ENCODE measurements at regions not wholly inside any gene's neighbourhood (a gene's known extent, or its start where the extent isn't known, plus 50 kb on each side); places are given as distances from the start of the nearest gene placed in this dataset.
"Not testable (repeated sequence)": the region's sequence is repeated elsewhere in the genome, so short reads cannot be mapped to it uniquely, and the experiment has no call there.

DNA sequence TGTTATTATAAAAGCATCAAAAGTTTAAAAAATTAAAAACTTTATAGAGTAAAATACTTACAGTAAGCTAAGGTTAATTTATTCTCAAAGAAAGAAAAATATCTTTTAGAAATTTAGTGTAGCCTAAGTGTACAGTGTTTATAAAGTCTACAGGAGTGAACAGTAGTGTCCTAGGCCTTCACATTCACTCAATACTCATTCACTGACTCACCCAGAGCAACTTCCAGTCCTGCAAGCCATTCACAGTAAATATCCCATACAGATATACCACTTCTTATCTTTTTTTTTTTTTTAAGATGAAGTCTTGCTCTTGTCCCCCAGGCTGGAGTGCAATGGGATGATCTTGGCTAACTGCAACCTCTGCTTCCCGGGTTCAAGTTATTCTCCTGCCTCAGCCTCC lies 73.1 kb upstream of the FST start:
- no peak for DNase-seq (ENCODE audit: low read depth, low spot score)

DNA sequence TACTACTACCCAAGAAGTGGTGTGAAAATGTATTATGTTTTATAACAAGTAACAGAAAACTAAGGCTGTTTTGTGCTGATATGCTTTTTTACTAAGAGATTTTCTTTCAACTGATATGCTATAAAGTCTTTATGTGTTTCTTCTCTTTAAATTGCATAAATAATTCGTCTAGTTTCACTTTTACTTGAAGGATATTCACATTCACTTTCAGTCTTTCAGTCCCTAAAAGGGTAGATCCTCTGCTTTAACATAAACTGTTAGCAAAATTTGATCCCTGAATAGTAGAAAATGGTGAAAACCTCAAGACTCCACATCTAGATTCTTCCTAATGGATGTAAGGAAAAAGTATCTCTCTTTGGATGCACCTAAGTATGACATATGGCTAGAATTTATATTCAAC lies 69.0 kb upstream of the FST start:
- no peak for DNase-seq (ENCODE audit: low read depth, low spot score)

DNA sequence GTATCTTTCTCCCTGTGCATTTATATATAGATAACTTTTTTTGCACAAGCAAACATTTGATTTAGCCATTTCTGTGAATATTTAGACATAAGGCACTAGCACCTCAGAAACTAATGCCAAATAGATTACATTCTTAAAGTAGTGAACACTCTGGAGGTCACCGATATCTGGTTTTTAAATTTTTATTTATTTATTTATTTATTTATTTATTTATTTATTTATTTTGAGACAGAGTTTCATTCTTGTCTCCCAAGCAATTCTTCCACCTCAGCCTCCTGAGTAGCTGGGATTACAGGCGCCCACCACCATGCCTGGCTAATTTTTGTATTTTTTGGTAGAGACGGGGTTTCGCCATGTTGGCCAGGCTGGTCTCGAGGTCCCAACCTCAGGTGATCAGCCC lies 67.9 kb upstream of the FST start:
- DNase-seq (ENCODE audit: low read depth, low spot score) = not testable (repeated sequence)

DNA sequence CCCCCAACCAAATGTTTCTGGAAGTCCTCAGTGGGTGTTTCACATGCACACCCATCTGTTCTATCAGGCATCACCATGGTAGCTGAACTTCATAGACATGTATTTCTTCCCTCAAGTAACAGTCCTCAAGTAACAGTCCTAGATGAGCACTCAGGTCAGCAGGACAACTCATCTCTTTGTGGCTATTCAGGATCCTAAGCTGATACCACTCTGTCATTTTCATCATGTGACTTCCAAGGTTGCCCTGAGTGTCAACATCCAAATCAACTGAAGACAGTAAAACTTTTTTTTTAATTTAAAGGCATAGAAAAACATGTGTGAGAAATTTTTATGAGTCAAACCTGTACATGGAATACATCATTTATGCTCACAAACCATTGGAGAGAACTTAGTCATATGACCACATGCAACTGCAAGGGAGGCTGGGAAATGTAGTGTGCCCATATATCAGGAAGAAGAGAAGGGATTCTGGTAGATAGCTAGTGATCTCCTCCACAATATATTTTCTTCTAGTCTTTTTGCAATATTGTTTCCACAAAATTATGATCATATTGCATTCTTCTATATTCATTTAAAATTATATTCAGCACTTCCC lies 64.2 kb upstream of the FST start:
- no peak for DNase-seq (ENCODE audit: low read depth, low spot score)

DNA sequence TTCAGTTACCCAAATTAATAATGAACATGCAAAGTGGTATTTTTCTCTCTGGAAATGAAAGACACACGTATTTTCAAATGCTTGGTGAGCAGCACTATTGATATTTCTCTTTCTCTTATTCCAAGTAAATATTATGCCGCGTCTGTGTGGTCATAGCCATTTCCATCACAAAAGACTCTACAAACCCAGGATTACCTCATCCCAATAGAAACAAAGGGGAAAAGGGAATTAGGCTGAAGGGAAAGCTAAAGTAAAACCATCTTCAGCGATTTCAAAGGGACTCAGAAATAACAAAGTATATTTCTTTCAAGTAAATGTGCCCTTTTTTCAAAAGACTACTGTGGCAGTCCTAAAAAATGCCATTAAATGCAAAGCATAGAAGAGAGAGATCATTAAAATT lies 62.0 kb upstream of the FST start:
- DNase-seq (ENCODE audit: low read depth, low spot score) = no peak

DNA sequence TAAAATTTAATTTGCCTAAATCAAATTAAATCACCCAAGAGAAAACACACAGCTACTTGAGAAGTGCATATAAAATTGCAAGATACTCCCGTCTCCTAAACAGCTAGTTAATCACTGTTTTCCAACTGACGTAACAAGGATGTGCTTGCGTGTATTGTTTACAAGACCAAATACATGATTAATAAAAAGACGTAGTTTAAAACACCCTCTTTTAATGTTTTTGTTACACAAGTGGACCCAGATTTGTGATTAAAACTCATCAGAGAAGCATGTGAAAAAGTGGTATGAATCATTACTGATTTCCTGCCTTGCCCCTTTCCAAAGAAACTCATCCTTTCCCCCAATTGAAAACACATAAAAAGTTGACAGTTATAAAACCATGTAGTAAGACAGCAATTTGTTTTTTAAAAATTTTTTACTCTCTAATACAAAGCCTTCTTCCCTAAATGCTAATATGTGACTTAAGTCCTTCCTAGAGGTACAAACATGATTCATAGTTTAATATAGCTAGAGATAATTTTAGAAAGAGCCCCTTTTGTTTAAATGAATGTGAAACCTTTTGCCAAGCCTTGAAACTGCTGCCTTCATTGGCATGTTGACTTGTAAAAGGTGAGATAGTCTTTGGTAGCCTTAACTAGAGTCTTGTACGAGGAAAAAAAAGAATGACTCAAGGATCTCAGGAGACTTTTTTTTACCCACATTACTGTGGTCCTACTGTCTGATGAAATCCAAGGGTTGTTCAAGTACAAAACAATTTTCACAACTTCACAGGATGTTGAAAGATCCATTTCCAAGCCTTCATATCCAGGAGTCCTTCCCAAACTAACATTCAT lies 61.4 kb upstream of the FST start:
- DNase-seq (ENCODE audit: low read depth, low spot score) = peak; percentile 79

DNA sequence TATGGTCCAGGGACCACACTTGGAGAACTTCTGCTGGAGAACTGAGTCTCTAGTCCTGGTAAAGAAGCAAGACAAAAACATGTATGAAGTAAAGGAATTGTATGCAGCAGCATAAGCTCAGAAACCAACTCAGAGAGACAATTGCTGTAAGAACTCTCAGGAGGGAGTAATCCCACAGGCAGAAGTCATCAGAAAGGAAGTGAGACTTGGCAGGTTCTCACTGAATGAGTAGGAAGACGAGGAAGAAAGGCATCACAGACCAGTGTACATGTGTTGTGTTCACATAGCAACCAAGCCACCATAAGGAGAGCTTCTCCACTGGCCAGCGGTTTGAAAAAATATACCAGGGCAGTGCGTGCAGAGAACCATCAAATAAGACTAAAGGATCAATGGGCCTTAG lies 57.9 kb upstream of the FST start:
- peak; percentile 60 for DNase-seq (ENCODE audit: low read depth, low spot score)

DNA sequence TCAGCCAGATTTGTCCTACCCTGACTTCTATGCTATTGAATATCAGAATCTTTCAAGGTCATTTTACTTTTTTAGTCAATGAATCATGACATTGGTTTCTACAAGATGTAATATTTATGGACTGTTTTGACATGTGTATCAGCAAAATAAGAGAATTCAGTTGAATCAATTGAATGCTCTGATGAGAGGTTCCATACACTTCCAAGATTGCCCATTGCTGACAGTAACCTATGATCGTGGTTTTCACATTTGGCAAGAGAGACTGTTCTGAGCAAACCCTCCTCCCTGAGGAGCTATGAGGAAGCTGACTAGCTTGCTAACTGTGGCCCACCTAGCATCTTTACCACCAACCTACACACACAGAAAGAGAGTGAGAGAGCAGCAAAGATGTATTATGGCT lies 56.7 kb upstream of the FST start:
- no peak for DNase-seq (ENCODE audit: low read depth, low spot score)

DNA sequence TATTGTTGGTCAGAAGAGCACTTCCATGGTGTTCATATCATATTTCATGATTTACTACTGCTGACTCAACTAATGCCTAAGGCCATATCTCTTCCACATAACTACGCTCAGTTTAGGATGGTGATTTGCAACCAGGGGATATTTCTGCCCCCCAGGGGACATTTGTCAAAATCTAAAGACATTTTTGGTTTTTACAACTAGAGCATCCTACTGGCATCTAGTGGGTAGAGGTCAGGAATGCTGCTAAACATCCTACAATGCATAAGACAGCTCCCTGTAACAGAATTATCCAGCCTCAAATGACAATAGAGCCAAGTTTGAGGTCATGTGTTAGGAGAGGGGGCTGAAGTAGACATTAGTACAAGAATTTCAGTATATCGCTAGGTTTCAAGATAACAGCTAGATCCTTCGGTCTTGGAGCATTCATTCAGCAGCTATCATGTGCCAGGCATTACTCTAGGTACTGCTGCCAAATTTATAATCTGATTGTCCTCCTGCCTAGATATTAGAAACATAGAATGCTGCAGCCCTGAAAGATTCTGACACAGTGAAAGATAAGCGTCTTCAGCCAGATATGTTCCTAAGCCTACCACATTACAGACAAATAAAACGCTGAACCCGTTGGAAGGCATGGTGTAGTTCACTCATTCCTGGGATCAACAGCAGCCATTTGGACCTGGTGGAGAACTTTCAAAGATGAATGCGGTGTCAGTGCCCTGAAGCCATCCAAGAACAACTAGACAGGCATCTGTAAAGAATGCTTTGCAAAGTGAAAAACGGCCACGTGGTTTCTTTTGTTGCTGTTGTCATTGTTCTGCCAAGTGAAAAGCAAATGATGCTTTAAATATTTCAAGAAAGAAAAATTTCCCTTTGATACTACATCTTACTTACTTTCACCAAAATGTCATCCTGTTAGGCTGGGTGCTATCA lies 55.5 kb upstream of the FST start:
- no peak for DNase-seq (ENCODE audit: low read depth, low spot score)

DNA sequence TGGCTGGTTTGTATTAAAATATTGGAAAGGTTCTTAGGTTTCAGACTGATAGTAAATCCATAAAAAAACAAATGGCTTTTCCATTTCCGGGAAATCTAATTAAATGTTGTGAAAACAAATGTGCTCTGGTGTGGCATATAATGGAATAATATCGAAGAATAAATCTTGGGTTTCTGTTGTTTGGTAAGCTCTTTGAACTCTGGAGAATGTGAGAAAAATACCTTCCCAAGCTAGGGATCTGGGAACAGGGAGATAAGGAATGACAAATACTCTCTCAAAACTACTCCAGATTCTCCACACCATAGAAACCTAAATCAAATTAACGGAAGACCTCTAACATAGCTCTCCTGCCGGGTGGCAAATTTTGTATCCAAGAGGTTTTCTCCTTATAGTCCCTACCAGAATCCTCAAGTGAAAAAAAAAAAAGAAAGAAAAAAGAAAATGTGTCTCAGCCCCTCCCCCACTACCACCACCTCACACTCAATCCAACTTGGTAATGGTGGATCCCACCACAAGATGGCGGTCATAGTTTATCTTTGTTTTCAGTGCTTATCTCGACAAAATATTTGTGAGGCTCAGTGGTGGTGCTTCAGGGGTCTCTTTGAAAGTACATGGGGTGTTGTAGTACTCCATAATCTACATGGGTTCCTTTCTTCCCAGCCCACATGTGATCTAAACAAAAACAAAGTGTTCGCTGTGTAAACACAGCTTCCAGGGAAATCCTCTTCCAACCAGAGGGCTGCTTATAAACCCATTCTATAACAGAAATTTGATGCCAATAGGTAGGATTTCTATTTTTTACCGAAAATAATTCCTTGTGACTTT lies 54.5 kb upstream of the FST start:
- no peak for DNase-seq (ENCODE audit: low read depth, low spot score)

DNA sequence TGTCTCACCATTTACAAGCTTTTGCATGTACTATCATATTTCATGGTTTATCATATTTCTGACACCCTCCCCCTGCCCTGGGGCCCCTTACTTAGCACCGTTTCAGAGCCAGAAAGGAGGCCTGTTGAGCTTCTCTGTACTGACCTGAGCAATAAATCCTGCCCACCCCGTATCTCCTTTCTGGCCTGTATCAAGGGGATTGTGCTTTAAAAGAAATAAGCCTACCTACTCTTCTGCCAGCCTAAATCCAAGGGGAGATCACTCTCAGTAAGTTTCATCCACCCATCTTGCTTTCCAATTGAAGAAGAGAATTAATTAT lies 54.0 kb upstream of the FST start:
- DNase-seq (ENCODE audit: low read depth, low spot score) = no peak

DNA sequence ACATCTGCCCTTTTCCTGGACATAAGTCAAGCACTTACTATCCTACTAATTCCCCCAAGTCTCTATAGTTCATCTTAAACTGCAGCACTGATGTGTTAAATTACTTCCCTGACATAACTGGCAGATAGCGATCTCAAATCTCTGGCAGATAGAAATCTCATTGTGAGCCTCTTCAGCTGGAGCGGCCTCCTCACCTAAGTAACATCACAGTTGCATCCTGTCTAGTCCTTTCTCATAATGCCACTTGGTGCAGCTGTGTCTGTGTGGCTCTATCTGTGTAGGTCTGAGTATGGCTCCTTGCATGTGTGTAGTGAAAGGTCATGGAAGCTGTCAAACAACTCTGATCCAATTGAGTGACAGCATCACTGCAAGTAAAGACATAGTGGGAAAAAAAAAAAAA lies 53.6 kb upstream of the FST start:
- no peak for DNase-seq (ENCODE audit: low read depth, low spot score)

DNA sequence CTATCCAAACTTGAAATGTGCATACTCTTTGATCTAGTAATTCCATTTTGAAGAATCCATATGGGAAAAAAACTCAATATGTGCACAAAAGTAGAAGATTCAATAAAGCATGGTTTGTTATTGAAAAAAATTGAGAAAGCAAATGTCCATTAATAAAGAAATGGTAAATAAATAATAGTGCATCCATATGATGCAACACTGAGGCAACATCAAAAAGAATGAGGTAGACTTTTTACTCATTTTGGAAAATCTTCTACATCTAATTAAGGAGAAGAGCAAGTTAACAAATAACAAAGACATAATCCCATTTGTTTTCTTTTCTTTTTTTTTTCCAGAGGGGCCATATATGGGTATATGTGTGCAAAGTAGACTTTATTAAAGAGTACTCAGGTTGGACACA lies 52.5 kb upstream of the FST start:
- DNase-seq (ENCODE audit: low read depth, low spot score) = no peak

DNA sequence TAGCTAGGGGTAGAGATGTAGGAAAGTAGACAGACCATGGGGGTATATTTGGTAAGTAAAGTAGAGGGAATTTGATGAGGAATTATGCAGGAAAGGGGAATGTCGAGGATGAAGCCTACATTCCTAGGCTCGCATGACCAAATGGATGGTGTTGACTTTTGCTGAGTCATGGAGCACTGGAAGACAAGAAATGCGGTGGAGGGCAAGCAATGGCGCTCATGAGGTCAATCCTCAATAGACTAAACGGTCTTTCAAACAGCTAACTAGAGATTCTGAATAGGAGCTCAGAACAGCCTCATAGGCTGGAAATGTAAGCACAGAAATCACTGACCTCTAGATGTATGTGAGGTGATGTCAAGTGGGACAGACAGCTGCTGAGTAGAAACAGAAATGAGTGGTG lies 50.7 kb upstream of the FST start:
- DNase-seq (ENCODE audit: low read depth, low spot score) = no peak

DNA sequence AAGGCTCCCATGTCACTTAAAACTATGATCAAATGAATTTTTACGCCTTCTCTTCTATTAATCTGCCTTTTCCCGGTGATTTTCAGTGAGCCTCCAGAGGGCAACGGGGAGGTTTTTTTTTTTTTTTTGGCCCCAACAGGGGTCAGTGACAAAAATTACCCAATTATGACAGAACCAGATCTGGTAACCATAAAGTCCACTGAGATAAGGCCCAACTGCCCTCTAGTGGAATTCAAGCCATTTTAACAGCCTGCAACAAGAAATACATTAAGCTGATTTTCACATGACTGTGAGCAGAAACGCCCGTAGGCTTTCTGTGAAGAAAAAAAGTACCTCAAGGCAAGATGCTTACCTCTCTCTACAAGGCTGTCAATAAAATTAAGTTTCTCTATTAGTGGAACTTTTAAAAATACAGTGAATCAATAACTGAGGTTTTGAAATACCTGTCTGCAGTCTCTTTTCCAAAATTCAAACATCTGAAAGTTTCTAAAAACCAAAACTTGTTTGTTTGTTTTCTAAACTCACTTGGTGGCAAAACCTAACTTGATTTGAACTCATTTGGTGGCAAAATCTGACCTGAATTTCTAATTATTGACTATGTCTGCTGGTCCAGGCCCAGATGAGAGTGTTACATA lies 49.7 kb upstream of the FST start:
- DNase-seq (ENCODE audit: low read depth, low spot score) = no peak
